A673 (cell line): ENCODE measurements at regions not wholly inside any gene's neighbourhood (a gene's known extent, or its start where the extent isn't known, plus 50 kb on each side); places are given as distances from the start of the nearest gene placed in this dataset.

ENCODE experiments used
- BruUV-seq: library from RNA; stranded (reverse); fragments of 400-500 nt; replicated peaks from 2 replicates; lab custom pipeline; 2021; lab: Mats Ljungman, UMichigan
- CTCF ChIA-PET: fragments of 300-600 bp; sonication (Branson Sonifier 250); formaldehyde crosslinking; loops from one replicate; lab custom pipeline; 2022; ENCODE audit warnings: antibody characterized with exemption; lab: Charles Lee
- POLR2A ChIA-PET: fragments of 300-600 bp; sonication (Branson Sonifier 250); formaldehyde crosslinking; loops from one replicate; lab custom pipeline; 2022; ENCODE audit warnings: antibody characterized with exemption; ENCODE audit not compliant: low non-redundant PET; lab: Charles Lee
- DNase-seq: peaks from one replicate; pipeline ENCODE4 v3.0.0-alpha.2; 2015; ENCODE audit warnings: low spot score
- H3K27ac ChIP-seq: fragments of 200-600 bp; sonication (generic); 2 replicates; pipeline ENCODE4 v1.5.1; 2016; ENCODE audit warnings: mixed run types, low read depth, mild to moderate bottlenecking, mixed read lengths, antibody characterized with exemption, low read length; ENCODE audit not compliant: poor library complexity, severe bottlenecking
- H3K27me3 ChIP-seq: fragments of 200-600 bp; sonication (generic); replicated peaks from 2 replicates; pipeline ENCODE4 v1.6.1; 2017; ENCODE audit warnings: mixed run types, low read depth, mild to moderate bottlenecking, mixed read lengths, antibody characterized with exemption, low read length; ENCODE audit not compliant: insufficient read depth, poor library complexity
- H3K36me3 ChIP-seq: fragments of 200-600 bp; sonication (generic); 2 replicates; pipeline ENCODE4 v1.6.1; 2016; ENCODE audit warnings: mixed run types, mild to moderate bottlenecking, mixed read lengths, antibody characterized with exemption, low read length; ENCODE audit not compliant: insufficient read depth, poor library complexity, severe bottlenecking
- H3K4me1 ChIP-seq: fragments of 200-600 bp; sonication (generic); 2 replicates; pipeline ENCODE4 v1.6.1; 2017; ENCODE audit warnings: mixed run types, mild to moderate bottlenecking, mixed read lengths, antibody characterized with exemption, low read length; ENCODE audit not compliant: insufficient read depth, poor library complexity, severe bottlenecking
- H3K4me3 ChIP-seq: fragments of 200-600 bp; sonication (generic); 2 replicates; pipeline ENCODE4 v1.5.1; 2016; ENCODE audit warnings: low read depth, mixed run types, mild to moderate bottlenecking, mixed read lengths, low read length; ENCODE audit not compliant: poor library complexity, severe bottlenecking
- H3K9me3 ChIP-seq: fragments of 200-600 bp; sonication (generic); 2 replicates; pipeline ENCODE4 v1.6.1; 2016; ENCODE audit warnings: mixed run types, low read depth, mild to moderate bottlenecking, mixed read lengths, antibody characterized with exemption, low read length; ENCODE audit not compliant: poor library complexity, severe bottlenecking
- EZH2 ChIP-seq: fragments of 200-600 bp; sonication (generic); IDR thresholded peaks from 2 replicates; pipeline ENCODE4 v1.6.1; 2017; ENCODE audit warnings: borderline replicate concordance, low read depth, mild to moderate bottlenecking, mixed read lengths, antibody characterized with exemption, low read length; ENCODE audit not compliant: poor library complexity, severe bottlenecking
- intact Hi-C: fragments of 100-400 bp; cut with micrococcal nuclease; formaldehyde crosslinking; loops from one replicate; pipeline ENCODE4 v1.10.0; 2022; ENCODE audit not compliant: unreplicated experiment
- TF ChIP-seq, protein P1 (sequence below): fragments of 300-800, 200-600 bp; sonication (generic); conservative IDR thresholded peaks from 2 replicates; pipeline ENCODE4 v1.5.1; 2017; ENCODE audit warnings: low read depth, mild to moderate bottlenecking, antibody characterized with exemption, low read length, moderate library complexity, mixed read lengths

DNA sequence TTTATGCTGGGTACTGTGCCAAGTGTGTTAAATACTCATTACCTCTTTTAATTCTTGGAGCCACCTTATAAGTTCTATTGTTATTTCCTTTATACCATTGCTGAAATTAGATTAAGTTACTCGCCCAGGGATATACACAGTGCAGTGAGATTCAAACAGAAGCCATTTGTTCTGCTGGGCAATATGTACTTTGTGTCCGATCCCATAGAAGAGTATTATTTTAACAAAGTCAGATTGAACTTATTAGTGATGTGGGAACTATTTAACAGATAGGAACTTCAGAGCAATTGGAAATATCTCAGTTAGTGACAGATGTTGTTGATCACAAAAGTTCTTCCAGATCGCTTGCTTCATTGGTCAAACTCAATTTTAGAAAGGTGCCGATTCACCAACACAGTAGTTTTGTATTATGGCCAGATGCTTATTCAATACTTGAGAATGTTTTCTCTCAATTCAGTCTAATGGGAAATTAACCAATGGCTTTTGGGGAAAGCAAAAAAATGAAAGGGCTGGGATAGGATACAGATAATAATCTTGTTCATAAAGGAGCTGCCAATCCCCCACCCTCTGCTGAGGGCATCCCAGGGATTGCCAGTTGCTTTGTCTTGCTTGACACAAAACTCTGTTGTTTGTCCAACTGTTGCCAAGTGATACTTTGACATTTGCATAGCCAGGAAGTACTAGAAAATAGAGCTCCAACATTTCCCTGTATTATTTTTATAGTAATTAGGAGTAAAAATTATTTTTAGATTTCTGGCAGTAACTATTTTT is 94.8 kb upstream of the SEMA6A start:
- Histone ChIP-seq H3K4me3 (no peak overlapping the region), H3K36me3 (no peaks in the 10 kb centered on the region), H3K4me1 (no peaks in the 10 kb centered on the region), H3K27ac (no peak overlapping the region), H3K9me3 (no peaks in the 10 kb centered on the region), H3K27me3 (no peaks in the 10 kb centered on the region)
- POLR2A ChIA-PET: no interaction called here
- CTCF ChIA-PET: no interaction called here
- intact Hi-C loops: no loop called here
- TF ChIP-seq EZH2: no peak
- TF ChIP-seq, protein P1, sequence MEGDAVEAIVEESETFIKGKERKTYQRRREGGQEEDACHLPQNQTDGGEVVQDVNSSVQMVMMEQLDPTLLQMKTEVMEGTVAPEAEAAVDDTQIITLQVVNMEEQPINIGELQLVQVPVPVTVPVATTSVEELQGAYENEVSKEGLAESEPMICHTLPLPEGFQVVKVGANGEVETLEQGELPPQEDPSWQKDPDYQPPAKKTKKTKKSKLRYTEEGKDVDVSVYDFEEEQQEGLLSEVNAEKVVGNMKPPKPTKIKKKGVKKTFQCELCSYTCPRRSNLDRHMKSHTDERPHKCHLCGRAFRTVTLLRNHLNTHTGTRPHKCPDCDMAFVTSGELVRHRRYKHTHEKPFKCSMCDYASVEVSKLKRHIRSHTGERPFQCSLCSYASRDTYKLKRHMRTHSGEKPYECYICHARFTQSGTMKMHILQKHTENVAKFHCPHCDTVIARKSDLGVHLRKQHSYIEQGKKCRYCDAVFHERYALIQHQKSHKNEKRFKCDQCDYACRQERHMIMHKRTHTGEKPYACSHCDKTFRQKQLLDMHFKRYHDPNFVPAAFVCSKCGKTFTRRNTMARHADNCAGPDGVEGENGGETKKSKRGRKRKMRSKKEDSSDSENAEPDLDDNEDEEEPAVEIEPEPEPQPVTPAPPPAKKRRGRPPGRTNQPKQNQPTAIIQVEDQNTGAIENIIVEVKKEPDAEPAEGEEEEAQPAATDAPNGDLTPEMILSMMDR: no peak
- no TSS peak for BruUV-seq
- DNase-seq: no peak

DNA sequence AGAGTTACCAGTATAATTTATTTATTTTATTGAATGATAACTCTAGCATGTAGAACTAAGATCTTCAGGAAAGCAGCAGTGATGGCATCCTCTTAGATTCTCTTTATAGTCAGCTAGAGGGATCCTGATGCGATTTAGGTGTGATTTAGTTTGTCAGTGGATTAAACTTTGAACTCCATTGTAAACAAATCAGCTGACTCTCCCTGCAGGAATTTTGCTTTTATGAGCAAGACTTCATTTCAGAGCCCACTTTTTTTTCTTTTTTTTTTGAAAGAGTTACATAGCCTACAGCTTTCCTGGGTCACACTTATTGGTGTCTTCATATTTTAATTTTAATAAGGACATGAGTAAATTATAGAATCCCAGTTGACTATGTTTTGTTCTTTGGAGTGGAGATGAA is 93.8 kb upstream of the SEMA6A start:
- H3K4me1 ChIP-seq: no peaks in the 10 kb centered on the region
- no peak for DNase-seq
- H3K9me3 ChIP-seq: no peaks in the 10 kb centered on the region
- H3K27ac ChIP-seq: no peak overlapping the region
- H3K36me3 ChIP-seq: no peaks in the 10 kb centered on the region
- ChIA-PET CTCF (no interaction called here), POLR2A (no interaction called here)
- intact Hi-C loops: no loop called here
- H3K27me3 ChIP-seq: no peaks in the 10 kb centered on the region
- no peak for TF ChIP-seq EZH2
- TF ChIP-seq, protein P1: no peak
- H3K4me3 ChIP-seq: no peak overlapping the region
- BruUV-seq: no TSS peak

DNA sequence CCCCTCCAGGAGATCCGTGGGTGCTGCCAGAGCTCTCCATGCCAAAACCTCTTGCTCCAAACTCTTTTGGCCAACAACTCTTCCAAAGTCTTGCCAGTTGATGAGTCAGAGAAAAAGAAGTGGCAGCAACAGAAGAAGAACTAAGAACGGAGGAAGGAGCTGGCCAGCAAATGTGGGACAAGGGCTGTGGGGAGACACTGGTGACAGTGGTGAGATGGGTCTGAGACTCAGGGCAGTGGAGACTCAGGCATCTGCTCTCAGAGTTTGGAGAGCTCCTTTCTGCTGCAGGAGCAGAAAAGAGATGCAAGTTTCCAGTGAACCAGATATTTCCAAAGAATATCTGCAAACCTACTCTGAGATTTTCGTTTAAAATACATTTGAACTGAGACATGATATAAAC is 92.3 kb upstream of the SEMA6A start:
- no peak overlapping the region for H3K4me3 ChIP-seq
- H3K9me3 ChIP-seq: no peaks in the 10 kb centered on the region
- no peak for TF ChIP-seq EZH2
- TF ChIP-seq, protein P1: no peak
- ChIA-PET CTCF (no interaction called here), POLR2A (no interaction called here)
- intact Hi-C loops: no loop called here
- no peaks in the 10 kb centered on the region for H3K27me3 ChIP-seq
- H3K36me3 ChIP-seq: no peaks in the 10 kb centered on the region
- H3K4me1 ChIP-seq: no peaks in the 10 kb centered on the region
- no peak for DNase-seq
- BruUV-seq: no TSS peak
- no peak overlapping the region for H3K27ac ChIP-seq
